ENCODE measurements at regions not wholly inside any gene's neighbourhood (a gene's known extent, or its start where the extent isn't known, plus 50 kb on each side); places are given as distances from the start of the nearest gene placed in this dataset.

- H2AFZ ChIP-seq (ENCODE audit: low read length): no peak overlapping the region
- no peak for ATAC-seq
- in situ Hi-C loops (cut with HindIII; ENCODE audit: extremely low pct_ligation_motif_present, low pct_unique_long_range_greater_than_20kb): no loop called here
- intact Hi-C loops (cut with micrococcal nuclease; ENCODE audit: unreplicated experiment): no loop called here
- POLR2A ChIA-PET: no interaction called here
- no peaks in the 10 kb centered on the region for H3K36me3 ChIP-seq (replicated peaks in 1 of 2; ENCODE audit: control insufficient read depth in 1 of 2, insufficient read depth in 2 of 2, low read length in 2 of 2)
- no peak overlapping the region for H3K9ac ChIP-seq (ENCODE audit: insufficient read depth, low read depth, low read length)
- 10% methylated on average over 6 of the region's 6 CpGs for WGBS (ENCODE audit: low lambda C conversion rate)
- H3K4me2 ChIP-seq (ENCODE audit: low read depth, low read length): no peak overlapping the region
- no peaks in the 10 kb centered on the region for H3K27me3 ChIP-seq (ENCODE audit: control insufficient read depth in 1 of 2, insufficient read depth in 2 of 2, low read length in 2 of 2)
- BruUV-seq (replicated peaks): no TSS peak
- no peaks in the 10 kb centered on the region for H3K4me1 ChIP-seq (ENCODE audit: insufficient read depth, low read length)
- no peak overlapping the region for H3K4me3 ChIP-seq (replicated peaks in 1 of 3; ENCODE audit: insufficient read depth in 1 of 3, low read depth in 2 of 3, low read length in 3 of 3)
- H4K20me1 ChIP-seq (ENCODE audit: insufficient read depth, low read length): no peaks in the 10 kb centered on the region
- no peaks in the 10 kb centered on the region for H3K79me2 ChIP-seq (ENCODE audit: insufficient read depth, low read length)
- FAIRE-seq: no peak
- no peak for TF ChIP-seq ZFYVE20 (CRISPR knock-in tag; IDR thresholded peaks at IDR 0.05; ENCODE audit: borderline replicate concordance, low read depth)
- no peak for TF ChIP-seq ZBTB25 (CRISPR knock-in tag; IDR thresholded peaks at IDR 0.05)
- no peak for TF ChIP-seq CREM (IDR thresholded peaks at IDR 0.05)
- TF ChIP-seq CREM (CRISPR knock-in tag; IDR thresholded peaks at IDR 0.05): no peak
- TF ChIP-seq MXI1 (IDR thresholded peaks at IDR 0.05; ENCODE audit: borderline replicate concordance, low read depth, low read length): no peak
- TF ChIP-seq ZBTB4 (CRISPR knock-in tag; IDR thresholded peaks at IDR 0.05; ENCODE audit: borderline replicate concordance): no peak
- no peak for TF ChIP-seq DBP (CRISPR knock-in tag; IDR thresholded peaks at IDR 0.05; ENCODE audit: not compliant biosample characterization)
- no peak for TF ChIP-seq ZNF383 (CRISPR knock-in tag; IDR thresholded peaks at IDR 0.05; ENCODE audit: borderline replicate concordance)
- TF ChIP-seq CSRNP1 (CRISPR knock-in tag; IDR thresholded peaks at IDR 0.05): no peak
- no peak for TF ChIP-seq PITX1 (CRISPR knock-in tag; IDR thresholded peaks at IDR 0.05)
- H3K27ac ChIP-seq (ENCODE audit: extremely low read length, insufficient read depth, low read length): no peak overlapping the region
- CTCF ChIA-PET (ENCODE audit: low intra/inter-chr PET ratio, low total read pairs): no interaction called here
- peaks cover 38% of the 10 kb centered on the region for H3K9me3 ChIP-seq (ENCODE audit: low read length)
- DNase-seq (ENCODE audit: low spot score): no peak
Observed at GRCh38 chr2:5845798-5846330, 153.7 kb downstream of the SOX11 start.

All from HepG2 (cell line).